Upper lobe of left lung (tissue), 6 donors: ENCODE measurements at regions not wholly inside any gene's neighbourhood (a gene's known extent, or its start where the extent isn't known, plus 50 kb on each side); places are given as distances from the start of the nearest gene placed in this dataset.

ENCODE experiments used
- ATAC-seq, 2 donors: fragments of 200-7000 bp; cut with Tn5 transposase; one replicate each; pipeline ENCODE4 v1.9.1; 2022; ENCODE audit warnings: mild to moderate bottlenecking in 2 of 2, moderate library complexity in 2 of 2; ENCODE audit not compliant: low FRiP score in 2 of 2
- DNase-seq, 2 donors: peaks; one replicate each; pipeline ENCODE4 v3.0.0-alpha.2; 2019 to 2020
- H3K27ac ChIP-seq, 4 donors: fragments of 200-600 bp; sonication (generic); one replicate each; pipeline ENCODE4 v1.5.1; 2016 to 2019
- H3K27me3 ChIP-seq, 4 donors: fragments of 200-600 bp; sonication (generic); one replicate each; pipeline ENCODE4 v1.5.1; 2017 to 2019
- H3K36me3 ChIP-seq, 4 donors: fragments of 200-600 bp; sonication (generic); one replicate each; pipeline ENCODE4 v1.5.1; 2016 to 2019
- H3K4me1 ChIP-seq, 4 donors: fragments of 200-600 bp; sonication (generic); one replicate each; pipeline ENCODE4 v1.5.1; 2018 to 2019
- H3K4me3 ChIP-seq, 4 donors: fragments of 200-600 bp; sonication (generic); one replicate each; pipeline ENCODE4 v1.5.1; 2017 to 2019; ENCODE audit warnings: mild to moderate bottlenecking in 2 of 4, moderate library complexity in 1 of 4
- H3K9me3 ChIP-seq, 4 donors: fragments of 200-600 bp; sonication (generic); one replicate each; pipeline ENCODE4 v1.5.1; 2018 to 2019
- EP300 ChIP-seq, 4 donors: sonication (generic); formaldehyde crosslinking; IDR thresholded peaks; one replicate each; pipeline ENCODE4 v1.5.1; 2017; ENCODE audit warnings: antibody characterized with exemption in 4 of 4, control low read depth in 2 of 4
- POLR2A ChIP-seq, 4 donors: fragments of 450-650 bp; IDR thresholded peaks; one replicate each; pipeline ENCODE4 v1.5.1; 2016 to 2017; ENCODE audit warnings: antibody characterized with exemption in 4 of 4, mild to moderate bottlenecking in 2 of 4
- POLR2AphosphoS5 ChIP-seq, 2 donors: sonication (generic); formaldehyde crosslinking; IDR thresholded peaks; one replicate each; pipeline ENCODE4 v1.5.1; 2017; ENCODE audit warnings: antibody characterized with exemption in 2 of 2
- WGBS, 2 donors: methylation state at CpG; one replicate each; pipeline ENCODE4 v1.1.5; 2017 to 2018; 5-methylcytosine and 5-hydroxymethylcytosine counted together
- TF ChIP-seq, protein P1 (sequence below), 6 experiments: fragments of 450-650 bp in 4 of 6; fragments of 200-600 bp in 2 of 6; sonication (generic) in 2 of 6; IDR thresholded peaks; one replicate each; pipeline ENCODE4 v1.5.1; 2016 to 2019; ENCODE audit warnings: antibody characterized with exemption in 6 of 6
- donor health status: DM: no; HTN: no; CAD: no; lungs with moderate emphysema.
- donor health status: DM: no; HTN: yes; CAD: no; lungs with severe emphysema.

GRCh38 chr22:47344414-47344813, 582.0 kb downstream of the TBC1D22A start:
- Histone ChIP-seq H3K27me3 (no peaks in the 10 kb centered on the region), H3K9me3 (no peaks in the 10 kb centered on the region), H3K36me3 (no peaks in the 10 kb centered on the region), H3K27ac (no peak overlapping the region), H3K4me1 (no peaks in the 10 kb centered on the region), H3K4me3 (no peak overlapping the region)
- TF ChIP-seq POLR2A (IDR thresholded peaks at IDR 0.05), result no peak
- TF ChIP-seq POLR2AphosphoS5 (IDR thresholded peaks at IDR 0.05), result no peak
- no peak for TF ChIP-seq EP300 (IDR thresholded peaks at IDR 0.05)
- WGBS, 2 donors, result 70 to 79% methylated on average over 4 to 6 of the region's 6 CpGs
- ATAC-seq (no peak), DNase-seq (no peak)

DNA sequence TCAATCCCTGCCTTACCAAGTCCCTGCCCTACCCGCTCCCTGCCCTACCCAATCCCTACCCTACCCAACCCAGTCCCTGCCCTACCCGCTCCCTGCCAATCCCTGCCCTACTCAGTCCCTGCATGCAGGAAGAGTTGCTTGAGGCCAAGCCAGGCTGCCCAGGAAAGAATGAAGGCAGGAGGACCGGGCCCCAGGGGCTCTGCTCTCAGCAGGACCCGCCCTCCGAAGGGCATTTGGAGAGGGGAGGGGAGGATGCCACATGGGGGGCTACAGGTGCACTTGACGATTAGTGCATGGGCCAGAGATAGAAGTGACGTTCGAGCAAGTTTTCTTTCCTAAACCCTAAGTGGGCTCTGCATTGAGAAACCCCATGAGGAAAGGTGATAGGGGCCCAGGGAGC, 581.2 kb downstream of the TBC1D22A start:
- Histone ChIP-seq H3K27me3 (no peaks in the 10 kb centered on the region), H3K4me1 (no peaks in the 10 kb centered on the region), H3K4me3 (no peak overlapping the region), H3K27ac (no peak overlapping the region), H3K9me3 (no peaks in the 10 kb centered on the region), H3K36me3 (no peaks in the 10 kb centered on the region)
- TF ChIP-seq, protein P1, sequence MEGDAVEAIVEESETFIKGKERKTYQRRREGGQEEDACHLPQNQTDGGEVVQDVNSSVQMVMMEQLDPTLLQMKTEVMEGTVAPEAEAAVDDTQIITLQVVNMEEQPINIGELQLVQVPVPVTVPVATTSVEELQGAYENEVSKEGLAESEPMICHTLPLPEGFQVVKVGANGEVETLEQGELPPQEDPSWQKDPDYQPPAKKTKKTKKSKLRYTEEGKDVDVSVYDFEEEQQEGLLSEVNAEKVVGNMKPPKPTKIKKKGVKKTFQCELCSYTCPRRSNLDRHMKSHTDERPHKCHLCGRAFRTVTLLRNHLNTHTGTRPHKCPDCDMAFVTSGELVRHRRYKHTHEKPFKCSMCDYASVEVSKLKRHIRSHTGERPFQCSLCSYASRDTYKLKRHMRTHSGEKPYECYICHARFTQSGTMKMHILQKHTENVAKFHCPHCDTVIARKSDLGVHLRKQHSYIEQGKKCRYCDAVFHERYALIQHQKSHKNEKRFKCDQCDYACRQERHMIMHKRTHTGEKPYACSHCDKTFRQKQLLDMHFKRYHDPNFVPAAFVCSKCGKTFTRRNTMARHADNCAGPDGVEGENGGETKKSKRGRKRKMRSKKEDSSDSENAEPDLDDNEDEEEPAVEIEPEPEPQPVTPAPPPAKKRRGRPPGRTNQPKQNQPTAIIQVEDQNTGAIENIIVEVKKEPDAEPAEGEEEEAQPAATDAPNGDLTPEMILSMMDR (IDR thresholded peaks at IDR 0.05), result no peak
- TF ChIP-seq EP300 (IDR thresholded peaks at IDR 0.05), result no peak
- no peak for TF ChIP-seq POLR2A (IDR thresholded peaks at IDR 0.05)
- no peak for TF ChIP-seq POLR2AphosphoS5 (IDR thresholded peaks at IDR 0.05)
- 88 to 91% methylated on average over 8 of the region's 8 CpGs for WGBS, 2 donors
- no peak for ATAC-seq
- DNase-seq, result no peak

- no peaks in the 10 kb centered on the region for H3K27me3 ChIP-seq
- no peak overlapping the region for H3K27ac ChIP-seq
- WGBS, 2 donors, result 85 to 87% methylated on average over 8 to 10 of the region's 10 CpGs
- H3K4me3 ChIP-seq, result no peak overlapping the region
- no peaks in the 10 kb centered on the region for H3K36me3 ChIP-seq
- H3K9me3 ChIP-seq, result no peaks in the 10 kb centered on the region
- DNase-seq, result no peak
- ATAC-seq, result no peak
- TF ChIP-seq, protein P1 (IDR thresholded peaks at IDR 0.05), result no peak
- TF ChIP-seq POLR2AphosphoS5 (IDR thresholded peaks at IDR 0.05), result no peak
- TF ChIP-seq EP300 (IDR thresholded peaks at IDR 0.05), result no peak
- TF ChIP-seq POLR2A (IDR thresholded peaks at IDR 0.05), result no peak
- no peaks in the 10 kb centered on the region for H3K4me1 ChIP-seq
Measured at GRCh38 chr22:47342446-47342845, 580.0 kb downstream of the TBC1D22A start.

- DNase-seq (no peak), ATAC-seq (no peak)
- H3K36me3 ChIP-seq, result no peaks in the 10 kb centered on the region
- no peaks in the 10 kb centered on the region for H3K4me1 ChIP-seq
- no peak overlapping the region for H3K27ac ChIP-seq
- H3K27me3 ChIP-seq, result no peaks in the 10 kb centered on the region
- H3K9me3 ChIP-seq, result no peaks in the 10 kb centered on the region
- H3K4me3 ChIP-seq, result no peak overlapping the region
- 89 to 94% methylated on average over 7 of the region's 7 CpGs for WGBS, 2 donors
- TF ChIP-seq POLR2A (IDR thresholded peaks at IDR 0.05) (no peak), EP300 (IDR thresholded peaks at IDR 0.05) (no peak), POLR2AphosphoS5 (IDR thresholded peaks at IDR 0.05) (no peak)
- TF ChIP-seq, protein P1 (IDR thresholded peaks at IDR 0.05), result no peak
Measured at GRCh38 chr22:47341464-47341863, 579.0 kb downstream of the TBC1D22A start.

GRCh38 chr22:47340851-47341436, 578.5 kb downstream of the TBC1D22A start:
- ATAC-seq, result no peak
- Histone ChIP-seq H3K9me3 (no peaks in the 10 kb centered on the region), H3K27ac (no peak overlapping the region), H3K36me3 (no peaks in the 10 kb centered on the region), H3K4me3 (no peak overlapping the region), H3K4me1 (no peaks in the 10 kb centered on the region), H3K27me3 (no peaks in the 10 kb centered on the region)
- TF ChIP-seq, protein P1 (IDR thresholded peaks at IDR 0.05), result no peak
- no peak for TF ChIP-seq EP300 (IDR thresholded peaks at IDR 0.05)
- no peak for TF ChIP-seq POLR2A (IDR thresholded peaks at IDR 0.05)
- TF ChIP-seq POLR2AphosphoS5 (IDR thresholded peaks at IDR 0.05), result no peak
- WGBS, 2 donors, result 73 to 77% methylated on average over 5 of the region's 5 CpGs
- DNase-seq, result no peak
